ENCODE measurements at regions not wholly inside any gene's neighbourhood (a gene's known extent, or its start where the extent isn't known, plus 50 kb on each side); places are given as distances from the start of the nearest gene placed in this dataset.
"Not testable (repeated sequence)": the region's sequence is repeated elsewhere in the genome, so short reads cannot be mapped to it uniquely, and the experiment has no call there.

DNA sequence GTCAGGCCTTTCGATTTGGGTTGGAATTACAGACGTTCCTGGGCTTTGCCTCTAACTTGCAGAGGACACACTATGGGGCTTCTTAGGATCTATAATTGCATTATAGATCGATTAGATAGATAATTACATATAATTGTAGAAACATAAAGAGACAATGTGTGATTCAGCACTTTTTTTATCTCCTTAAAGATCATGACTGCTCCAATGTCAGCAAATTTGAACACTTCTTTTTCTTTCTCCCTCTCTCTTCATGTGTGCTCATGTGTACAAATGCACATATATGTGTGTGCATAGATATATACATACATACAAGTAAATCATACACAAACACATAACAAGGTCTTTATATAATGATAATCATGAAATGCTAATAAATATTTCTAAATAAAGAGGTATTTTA is 1261.2 kb upstream of the SLC39A10 start:
- Histone ChIP-seq H3K9me3 (ENCODE audit: severe bottlenecking) (no peaks in the 10 kb centered on the region), H3K36me3 (no peaks in the 10 kb centered on the region), H3K27me3 (ENCODE audit: insufficient read depth, low read depth, severe bottlenecking) (no peaks in the 10 kb centered on the region), H3K4me3 (ENCODE audit: low read depth, low read length) (no peak overlapping the region), H3K27ac (no peak overlapping the region)
- DNase-seq: no peak
- TF ChIP-seq, protein P1, sequence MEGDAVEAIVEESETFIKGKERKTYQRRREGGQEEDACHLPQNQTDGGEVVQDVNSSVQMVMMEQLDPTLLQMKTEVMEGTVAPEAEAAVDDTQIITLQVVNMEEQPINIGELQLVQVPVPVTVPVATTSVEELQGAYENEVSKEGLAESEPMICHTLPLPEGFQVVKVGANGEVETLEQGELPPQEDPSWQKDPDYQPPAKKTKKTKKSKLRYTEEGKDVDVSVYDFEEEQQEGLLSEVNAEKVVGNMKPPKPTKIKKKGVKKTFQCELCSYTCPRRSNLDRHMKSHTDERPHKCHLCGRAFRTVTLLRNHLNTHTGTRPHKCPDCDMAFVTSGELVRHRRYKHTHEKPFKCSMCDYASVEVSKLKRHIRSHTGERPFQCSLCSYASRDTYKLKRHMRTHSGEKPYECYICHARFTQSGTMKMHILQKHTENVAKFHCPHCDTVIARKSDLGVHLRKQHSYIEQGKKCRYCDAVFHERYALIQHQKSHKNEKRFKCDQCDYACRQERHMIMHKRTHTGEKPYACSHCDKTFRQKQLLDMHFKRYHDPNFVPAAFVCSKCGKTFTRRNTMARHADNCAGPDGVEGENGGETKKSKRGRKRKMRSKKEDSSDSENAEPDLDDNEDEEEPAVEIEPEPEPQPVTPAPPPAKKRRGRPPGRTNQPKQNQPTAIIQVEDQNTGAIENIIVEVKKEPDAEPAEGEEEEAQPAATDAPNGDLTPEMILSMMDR (IDR thresholded peaks at IDR 0.05; ENCODE audit: low read depth, low read length): no peak

DNA sequence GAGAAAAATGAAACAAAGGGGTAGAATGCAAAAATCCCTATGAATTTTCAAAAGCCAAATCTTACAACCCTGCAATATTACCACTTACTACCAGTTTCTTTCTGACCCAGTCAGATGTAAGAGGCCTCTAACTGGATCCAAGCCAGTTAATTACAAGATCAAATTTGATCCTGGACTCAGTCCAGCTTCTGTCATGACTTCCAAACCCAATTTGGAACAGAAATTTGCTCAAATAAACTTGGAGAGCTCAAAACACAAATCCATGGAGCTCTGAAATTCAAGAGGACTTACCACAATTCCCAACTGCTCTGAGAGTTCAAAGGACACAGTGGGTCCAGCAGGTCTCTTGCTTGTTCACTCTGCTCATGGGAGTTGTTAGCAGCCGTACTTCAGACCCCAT is 1271.7 kb upstream of the SLC39A10 start:
- Histone ChIP-seq H3K9me3 (ENCODE audit: severe bottlenecking) (peaks cover 7% of the 10 kb centered on the region), H3K36me3 (no peaks in the 10 kb centered on the region), H3K27me3 (ENCODE audit: insufficient read depth, low read depth, severe bottlenecking) (no peaks in the 10 kb centered on the region), H3K27ac (no peak overlapping the region), H3K4me3 (ENCODE audit: low read depth, low read length) (no peak overlapping the region)
- TF ChIP-seq, protein P1 (IDR thresholded peaks at IDR 0.05; ENCODE audit: low read depth, low read length): no peak
- no peak for DNase-seq

- no peak for DNase-seq
- H3K36me3 ChIP-seq: no peaks in the 10 kb centered on the region
- TF ChIP-seq, protein P1 (IDR thresholded peaks at IDR 0.05; ENCODE audit: low read depth, low read length): no peak
- H3K9me3 ChIP-seq (ENCODE audit: severe bottlenecking): peaks cover 7% of the 10 kb centered on the region
- no peak overlapping the region for H3K27ac ChIP-seq
- H3K27me3 ChIP-seq (ENCODE audit: insufficient read depth, low read depth, severe bottlenecking): no peaks in the 10 kb centered on the region
- no peak overlapping the region for H3K4me3 ChIP-seq (ENCODE audit: low read depth, low read length)
Observed at GRCh38 chr2:194383401-194383800, 1273.6 kb upstream of the SLC39A10 start.

- TF ChIP-seq, protein P1 (IDR thresholded peaks at IDR 0.05; ENCODE audit: low read depth, low read length): no peak
- Histone ChIP-seq H3K9me3 (ENCODE audit: severe bottlenecking) (peaks cover 7% of the 10 kb centered on the region), H3K27ac (no peak overlapping the region), H3K4me3 (ENCODE audit: low read depth, low read length) (no peak overlapping the region), H3K36me3 (no peaks in the 10 kb centered on the region), H3K27me3 (ENCODE audit: insufficient read depth, low read depth, severe bottlenecking) (no peaks in the 10 kb centered on the region)
- no peak for DNase-seq
Observed at GRCh38 chr2:194382221-194382620, 1274.8 kb upstream of the SLC39A10 start.

DNA sequence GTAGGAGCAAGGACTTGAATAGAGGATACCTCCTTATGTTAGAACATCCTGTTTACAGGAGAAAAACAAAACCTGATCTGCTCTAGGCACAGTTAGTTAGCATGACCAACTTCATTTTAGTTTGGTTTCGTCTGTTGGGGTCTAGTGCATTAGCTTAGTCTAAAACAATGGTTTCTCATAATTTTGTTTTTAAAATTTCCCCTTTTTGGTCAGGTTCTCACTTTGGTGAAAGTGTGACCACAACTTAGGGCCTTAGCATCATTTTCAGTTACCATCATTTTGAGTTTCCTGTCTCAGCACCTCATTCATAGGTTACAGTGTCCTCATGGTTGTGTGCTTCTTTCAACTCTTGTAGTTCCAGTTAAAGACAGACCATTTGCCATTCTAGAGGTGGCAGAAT is 1277.0 kb upstream of the SLC39A10 start:
- H3K4me3 ChIP-seq (ENCODE audit: low read depth, low read length): no peak overlapping the region
- H3K36me3 ChIP-seq: no peaks in the 10 kb centered on the region
- H3K27me3 ChIP-seq (ENCODE audit: insufficient read depth, low read depth, severe bottlenecking): no peaks in the 10 kb centered on the region
- no peak for DNase-seq
- H3K9me3 ChIP-seq (ENCODE audit: severe bottlenecking): peaks cover 7% of the 10 kb centered on the region
- TF ChIP-seq, protein P1 (IDR thresholded peaks at IDR 0.05; ENCODE audit: low read depth, low read length): no peak
- no peak overlapping the region for H3K27ac ChIP-seq

GRCh38 chr2:194367390-194367789 is 1289.6 kb upstream of the SLC39A10 start:
- H3K27ac ChIP-seq; H3K4me3 ChIP-seq (ENCODE audit: low read depth, low read length); H3K36me3 ChIP-seq; H3K9me3 ChIP-seq (ENCODE audit: severe bottlenecking); DNase-seq; H3K27me3 ChIP-seq (ENCODE audit: insufficient read depth, low read depth, severe bottlenecking): not testable (repeated sequence)

Measured in WERI-Rb-1 (cell line).